ENCODE measurements at regions not wholly inside any gene's neighbourhood (a gene's known extent, or its start where the extent isn't known, plus 50 kb on each side); places are given as distances from the start of the nearest gene placed in this dataset.

DNA sequence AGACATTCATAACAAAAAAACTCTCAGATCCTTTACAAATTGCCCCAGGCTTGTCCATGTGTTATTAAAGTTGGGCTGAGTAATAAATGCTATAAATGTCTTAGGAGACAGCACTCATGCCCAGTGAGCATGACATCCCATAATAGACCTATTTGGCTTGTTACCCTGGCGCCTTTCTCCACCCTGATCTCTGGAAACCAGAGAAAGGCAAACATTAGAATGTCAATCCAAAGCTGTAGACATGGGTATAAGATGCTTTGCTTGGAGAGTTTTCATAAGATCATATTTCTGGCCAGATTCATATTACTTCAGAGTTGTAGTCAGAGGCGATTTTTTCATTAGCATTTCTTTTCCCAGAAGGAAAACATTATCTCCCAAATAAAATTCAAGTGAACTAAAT, 161.3 kb upstream of the UBASH3B start:
- no peak overlapping the region for H3K27ac ChIP-seq (ENCODE audit: low read depth, low read length)
- FAIRE-seq: no peak
- no peak for TF ChIP-seq MAFK (IDR thresholded peaks at IDR 0.05; ENCODE audit: low read depth, low read length)
- TF ChIP-seq YY1 (IDR thresholded peaks at IDR 0.05; ENCODE audit: low read depth, low read length): no peak
- no peak for TF ChIP-seq SP4 (IDR thresholded peaks at IDR 0.05; ENCODE audit: low read length)
- TF ChIP-seq NRF1 (IDR thresholded peaks at IDR 0.05; ENCODE audit: low read depth, low read length): no peak
- TF ChIP-seq BCL11A (IDR thresholded peaks at IDR 0.05; ENCODE audit: low read depth in 2 of 2, low read length in 2 of 2): no peak
- TF ChIP-seq, protein P1, sequence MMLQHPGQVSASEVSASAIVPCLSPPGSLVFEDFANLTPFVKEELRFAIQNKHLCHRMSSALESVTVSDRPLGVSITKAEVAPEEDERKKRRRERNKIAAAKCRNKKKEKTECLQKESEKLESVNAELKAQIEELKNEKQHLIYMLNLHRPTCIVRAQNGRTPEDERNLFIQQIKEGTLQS (IDR thresholded peaks at IDR 0.05; ENCODE audit: insufficient read depth, low read depth, low read length): no peak
- TF ChIP-seq, protein P2, sequence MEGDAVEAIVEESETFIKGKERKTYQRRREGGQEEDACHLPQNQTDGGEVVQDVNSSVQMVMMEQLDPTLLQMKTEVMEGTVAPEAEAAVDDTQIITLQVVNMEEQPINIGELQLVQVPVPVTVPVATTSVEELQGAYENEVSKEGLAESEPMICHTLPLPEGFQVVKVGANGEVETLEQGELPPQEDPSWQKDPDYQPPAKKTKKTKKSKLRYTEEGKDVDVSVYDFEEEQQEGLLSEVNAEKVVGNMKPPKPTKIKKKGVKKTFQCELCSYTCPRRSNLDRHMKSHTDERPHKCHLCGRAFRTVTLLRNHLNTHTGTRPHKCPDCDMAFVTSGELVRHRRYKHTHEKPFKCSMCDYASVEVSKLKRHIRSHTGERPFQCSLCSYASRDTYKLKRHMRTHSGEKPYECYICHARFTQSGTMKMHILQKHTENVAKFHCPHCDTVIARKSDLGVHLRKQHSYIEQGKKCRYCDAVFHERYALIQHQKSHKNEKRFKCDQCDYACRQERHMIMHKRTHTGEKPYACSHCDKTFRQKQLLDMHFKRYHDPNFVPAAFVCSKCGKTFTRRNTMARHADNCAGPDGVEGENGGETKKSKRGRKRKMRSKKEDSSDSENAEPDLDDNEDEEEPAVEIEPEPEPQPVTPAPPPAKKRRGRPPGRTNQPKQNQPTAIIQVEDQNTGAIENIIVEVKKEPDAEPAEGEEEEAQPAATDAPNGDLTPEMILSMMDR (IDR thresholded peaks at IDR 0.05; ENCODE audit: control extremely low read depth in 1 of 3, insufficient read depth in 1 of 3, low read depth in 1 of 3, low read length in 3 of 3): no peak

More for the DNA sequence above, 161.3 kb upstream of the UBASH3B start:
- no peak overlapping the region for H3K56ac ChIP-seq (replicated peaks; ENCODE audit: insufficient read length, low read depth, low read length)
- ChIA-PET POLR2A (ENCODE audit: partially characterized antibody) (no interaction called here), CTCF (ENCODE audit: partially characterized antibody) (interaction anchor here (1.5 kb wide), 1 partner anchor 279 kb away, joined by 6 read pairs; no protein-coding TSS in a partner anchor)
- H2AFZ ChIP-seq (ENCODE audit: low read length): no peak overlapping the region
- H4K20me1 ChIP-seq (replicated peaks in 1 of 2; ENCODE audit: control insufficient read depth in 1 of 2, insufficient read depth in 2 of 2, low read length in 2 of 2): no peaks in the 10 kb centered on the region
- H3K4me3 ChIP-seq (ENCODE audit: extremely low read depth in 1 of 4, insufficient read depth in 2 of 4, low read depth in 3 of 4, low read length in 4 of 4): no peak overlapping the region
- H3K79me1 ChIP-seq (ENCODE audit: low read depth, low read length): no peaks in the 10 kb centered on the region
- H3K4me2 ChIP-seq (ENCODE audit: insufficient read depth in 1 of 2, low read depth in 2 of 2, low read length in 2 of 2): no peak overlapping the region
- no peak overlapping the region for H3K18ac ChIP-seq (ENCODE audit: extremely low read depth, low read length)
- H4K91ac ChIP-seq (replicated peaks; ENCODE audit: insufficient read length, low read length): no peak overlapping the region
- H3K14ac ChIP-seq (ENCODE audit: insufficient read length): no peak overlapping the region
- H3K4ac ChIP-seq (replicated peaks; ENCODE audit: insufficient read length, low read depth, low read length): no peak overlapping the region
- no peak overlapping the region for H2BK15ac ChIP-seq (ENCODE audit: low read length)
- no peaks in the 10 kb centered on the region for H3K9me3 ChIP-seq (ENCODE audit: insufficient read depth in 2 of 2, low read depth in 1 of 2, low read length in 1 of 2)
- H3K79me2 ChIP-seq (ENCODE audit: control insufficient read depth in 1 of 2, insufficient read depth in 2 of 2, low read length in 2 of 2): no peaks in the 10 kb centered on the region
- no peak for DNase-seq (ENCODE audit: low read depth in 1 of 2, low spot score in 2 of 2)
- H2BK20ac ChIP-seq (ENCODE audit: low read length): no peak overlapping the region
- H3K9ac ChIP-seq (replicated peaks in 1 of 4; ENCODE audit: extremely low read depth in 1 of 4, low read depth in 3 of 4, low read length in 3 of 4): no peak overlapping the region
- H4K5ac ChIP-seq (ENCODE audit: insufficient read length, low read depth, low read length): no peak overlapping the region
- no peaks in the 10 kb centered on the region for H3K23me2 ChIP-seq (ENCODE audit: low read depth, low read length)
- no peak overlapping the region for H3K23ac ChIP-seq (ENCODE audit: insufficient read length)
- H3K4me1 ChIP-seq (replicated peaks in 1 of 4; ENCODE audit: control insufficient read depth in 3 of 4, insufficient read depth in 4 of 4, low read length in 3 of 4): peaks cover 0 to 3% (median 0%) of the 10 kb centered on the region in 4 experiments; a peak in 1 of 7 replicates
- no peaks in the 10 kb centered on the region for H3K36me3 ChIP-seq (ENCODE audit: control insufficient read depth in 2 of 4, insufficient read depth in 4 of 4, low read length in 3 of 4)
- H2BK120ac ChIP-seq (replicated peaks; ENCODE audit: low read depth, low read length): no peak overlapping the region
- WGBS, 2 experiments (ENCODE audit: extremely low coverage in 1 of 2, insufficient coverage in 1 of 2, insufficient read length in 1 of 2, insufficient replicate concordance in 2 of 2, low coverage in 1 of 2, low lambda C conversion rate in 2 of 2, missing lambda C conversion rate in 1 of 2): 91% methylated on average over 2 of the region's 2 CpGs; no CpG with 5 or more reads in 1 of the 2 experiments
- no peak overlapping the region for H2BK5ac ChIP-seq (ENCODE audit: low read depth, low read length)
- H2BK12ac ChIP-seq (ENCODE audit: low read depth, low read length): no peak overlapping the region
- no peaks in the 10 kb centered on the region for H3K27me3 ChIP-seq (replicated peaks in 1 of 4; ENCODE audit: control insufficient read depth in 3 of 4, extremely low read depth in 1 of 4, insufficient read depth in 3 of 4, low read length in 3 of 4)
- no peak overlapping the region for H4K8ac ChIP-seq (ENCODE audit: extremely low read depth, insufficient read depth, low read length)
- H2AK5ac ChIP-seq (ENCODE audit: low read depth, low read length): no peak overlapping the region

Data from H1 (cell line).